HuH-7.5 (cell line): ENCODE measurements at regions not wholly inside any gene's neighbourhood (a gene's known extent, or its start where the extent isn't known, plus 50 kb on each side); places are given as distances from the start of the nearest gene placed in this dataset.

ENCODE experiments used
- DNase-seq: peaks from one replicate; pipeline ENCODE4 v3.0.0; 2011; ENCODE audit warnings: low spot score

GRCh38 chr2:185891403-185891802 is 152.8 kb downstream of the FSIP2 start:
- no peak for DNase-seq

DNA sequence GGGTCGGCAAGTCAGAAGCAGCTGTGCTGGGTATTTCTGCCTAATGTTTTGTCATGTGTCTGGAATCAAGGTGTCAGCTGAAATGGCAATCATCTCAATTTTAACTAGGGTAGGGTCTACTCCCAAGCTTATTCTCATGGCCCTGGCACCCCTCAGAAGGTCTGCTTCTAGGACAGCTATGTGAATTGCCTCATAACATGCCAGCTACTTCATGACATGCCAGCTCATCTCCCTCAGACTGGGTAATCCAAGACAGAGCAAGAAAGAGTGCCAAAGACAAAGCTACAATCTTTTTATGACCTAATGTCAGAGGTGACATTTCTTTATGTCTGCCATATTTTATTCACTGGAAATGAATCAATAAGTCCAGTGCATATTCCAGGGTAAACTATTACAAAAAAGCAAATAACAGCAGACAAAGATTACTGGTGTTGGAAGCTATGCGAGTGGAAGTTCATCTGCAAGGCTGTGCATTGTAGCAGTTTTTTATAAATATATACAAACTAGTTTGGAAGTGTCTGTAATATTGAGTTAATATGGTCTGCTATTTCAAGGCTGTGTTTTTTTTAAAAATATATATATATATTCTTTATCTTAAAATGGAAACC is 153.3 kb downstream of the FSIP2 start:
- DNase-seq, result no peak

GRCh38 chr2:185892484-185892883 is 153.9 kb downstream of the FSIP2 start:
- no peak for DNase-seq

- no peak for DNase-seq
These were observed 155.6 kb downstream of the FSIP2 start for GRCh38 chr2:185894223-185894622.

DNA sequence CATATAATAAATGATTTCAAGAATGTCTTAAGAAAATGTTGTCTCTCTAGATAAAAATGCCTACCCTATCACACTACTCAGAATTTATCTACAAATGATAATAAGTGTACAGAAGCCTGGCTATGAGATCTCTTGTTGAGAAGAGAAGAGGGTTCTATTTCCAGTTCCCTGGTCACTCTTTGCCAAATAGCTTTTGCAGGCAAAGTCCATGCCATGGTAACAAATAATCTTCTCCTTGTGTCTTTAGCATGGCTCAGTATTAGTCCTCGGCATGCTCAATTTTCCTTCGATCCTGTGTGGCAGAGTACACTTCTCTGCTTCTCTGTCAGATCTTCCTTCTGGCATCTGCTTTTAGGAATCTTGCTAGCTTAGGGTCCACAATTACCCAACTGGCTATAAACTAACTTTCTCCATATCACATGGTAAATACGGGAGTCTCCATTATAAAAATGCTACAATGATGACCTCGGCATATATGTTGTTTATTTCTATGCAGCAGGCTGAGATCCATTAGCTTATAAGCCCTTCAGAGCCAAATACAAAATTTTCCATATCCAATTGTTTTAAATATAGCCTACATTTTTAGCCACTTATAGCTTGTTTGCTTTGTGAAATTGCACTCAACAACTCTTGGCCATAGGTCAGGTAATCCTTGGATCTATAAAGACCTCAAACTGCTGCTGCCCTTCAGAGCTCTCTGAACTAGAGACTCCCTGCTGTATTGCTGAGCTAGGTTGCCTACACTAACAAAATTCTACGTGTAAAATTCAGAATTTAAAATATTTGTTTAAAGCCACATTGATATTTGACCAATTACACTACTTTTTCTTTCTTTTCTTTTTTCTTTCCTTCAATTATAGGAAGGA is 157.5 kb downstream of the FSIP2 start:
- DNase-seq, result no peak

DNA sequence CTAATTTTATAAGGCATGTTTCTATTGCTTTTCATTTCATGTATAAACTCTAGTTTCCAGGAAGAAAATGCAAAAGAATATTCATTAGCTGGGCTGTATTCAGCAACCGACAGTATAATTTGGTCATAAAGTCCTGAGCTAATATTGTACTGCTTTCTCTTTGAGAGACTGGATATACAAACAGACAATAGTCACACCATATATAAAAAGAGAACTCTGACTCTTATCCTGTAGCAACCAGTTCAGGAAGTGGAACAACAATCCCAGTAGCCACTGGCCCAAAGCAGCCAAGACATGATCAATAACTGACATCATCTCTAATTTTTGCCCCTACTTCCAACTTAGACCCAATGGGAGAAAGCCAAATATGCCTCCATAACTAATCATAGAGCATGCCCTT is 160.8 kb downstream of the FSIP2 start:
- DNase-seq, result no peak

- DNase-seq, result no peak
These were observed 180.6 kb downstream of the FSIP2 start for GRCh38 chr2:185919155-185919554.

GRCh38 chr2:185921048-185921756 is 182.6 kb downstream of the FSIP2 start:
- no peak for DNase-seq

- DNase-seq, result no peak
These were observed 195.6 kb downstream of the FSIP2 start for GRCh38 chr2:185934232-185934631.

DNA sequence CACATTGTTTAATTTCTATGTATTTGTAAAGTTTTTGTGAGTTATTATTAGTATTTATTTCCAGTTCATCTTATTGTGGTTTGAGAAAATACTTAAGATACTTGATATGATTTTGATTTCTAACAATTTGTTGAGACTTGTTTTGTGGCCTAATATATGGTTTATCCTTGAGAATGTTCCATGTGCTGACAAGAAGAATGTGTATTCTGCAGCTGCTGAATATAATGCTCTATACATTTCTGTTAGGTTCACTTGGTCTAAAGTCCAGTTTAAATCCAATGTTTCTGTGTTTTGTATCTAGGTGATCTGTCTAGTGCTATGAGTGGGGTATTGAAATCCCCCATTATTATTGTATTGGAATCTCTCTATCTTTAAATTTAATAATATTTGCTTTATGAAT is 201.3 kb downstream of the FSIP2 start:
- no peak for DNase-seq

GRCh38 chr2:185942855-185943254 is 204.3 kb downstream of the FSIP2 start:
- no peak for DNase-seq

GRCh38 chr2:185947722-185948121 is 209.1 kb downstream of the FSIP2 start:
- DNase-seq, result no peak

DNA sequence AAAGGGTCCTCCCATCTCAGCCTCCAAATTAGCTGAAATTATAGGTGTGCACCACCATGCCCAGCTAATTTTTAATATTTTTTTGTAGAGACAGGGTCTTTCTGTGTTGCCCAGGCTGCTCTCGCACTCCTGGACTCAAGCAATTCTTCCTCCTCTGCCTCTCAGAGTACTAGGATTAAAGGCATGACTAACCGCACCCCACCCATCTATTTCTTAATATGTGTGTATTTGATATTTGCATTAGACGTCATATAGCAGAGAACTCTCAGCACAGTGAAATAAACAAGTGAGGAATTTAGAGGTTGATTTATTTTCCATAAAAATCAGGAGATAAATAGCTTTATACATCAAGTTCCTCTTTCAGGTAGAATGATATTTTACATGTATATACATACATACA is 213.5 kb downstream of the FSIP2 start:
- no peak for DNase-seq

DNA sequence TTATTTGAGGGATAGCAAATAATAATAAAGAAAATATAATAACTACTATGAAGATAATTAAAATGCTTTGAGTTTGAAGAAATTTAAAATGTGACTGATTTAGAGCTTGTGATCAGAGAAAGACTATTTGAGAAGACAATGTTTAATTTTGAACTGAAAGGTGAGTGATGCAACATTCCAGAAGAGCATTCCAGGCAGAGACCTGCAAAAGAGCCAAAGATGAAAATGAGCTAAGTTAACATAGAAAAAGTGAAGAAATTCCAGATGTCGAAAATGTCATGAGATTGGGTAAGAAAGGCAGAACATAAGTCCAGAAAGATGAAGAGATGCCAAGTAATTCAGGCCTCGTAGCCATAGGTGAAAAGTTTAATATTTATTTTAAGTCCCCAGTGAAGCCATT is 215.8 kb downstream of the FSIP2 start:
- DNase-seq, result no peak

- no peak for DNase-seq
These were observed 216.4 kb downstream of the FSIP2 start for GRCh38 chr2:185955050-185955449.

- no peak for DNase-seq
These were observed 228.7 kb downstream of the FSIP2 start for GRCh38 chr2:185967335-185967734.

DNA sequence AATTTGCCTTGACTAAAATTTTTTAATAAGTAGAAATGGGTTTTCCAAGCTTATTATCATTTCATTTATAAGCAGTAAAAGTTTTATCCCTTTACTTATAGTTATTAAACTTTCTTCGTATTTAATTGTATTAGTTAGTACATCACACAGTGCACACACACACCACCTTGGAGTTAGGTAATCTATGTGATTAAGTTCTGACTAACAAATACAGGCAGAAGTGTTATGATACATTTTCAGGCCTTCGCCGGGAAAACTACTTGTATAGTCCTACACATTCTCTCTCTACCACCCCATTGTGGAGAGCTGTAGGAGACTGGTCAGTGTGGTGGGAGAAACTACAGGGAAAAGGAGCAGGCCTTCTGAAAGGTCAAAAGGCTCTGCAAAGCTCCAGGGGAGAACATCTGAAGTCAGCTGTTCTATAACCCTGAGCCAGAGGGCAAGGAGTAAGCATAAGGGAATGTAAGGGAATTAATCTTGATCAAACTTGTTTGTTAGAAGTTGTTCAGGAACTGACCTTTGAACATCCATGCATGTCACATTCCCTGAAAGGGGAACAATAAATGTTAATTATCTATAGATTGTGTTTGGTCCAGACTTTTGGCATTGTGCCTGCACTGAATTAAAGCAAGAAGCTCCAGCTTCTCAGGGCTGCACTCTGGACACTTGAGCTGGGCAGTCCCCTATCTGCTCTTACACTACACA is 231.7 kb downstream of the FSIP2 start:
- DNase-seq, result no peak

- DNase-seq, result no peak
These were observed 240.2 kb downstream of the FSIP2 start for GRCh38 chr2:185978634-185979407.

GRCh38 chr2:185979546-185980071 is 241.0 kb downstream of the FSIP2 start:
- no peak for DNase-seq

DNA sequence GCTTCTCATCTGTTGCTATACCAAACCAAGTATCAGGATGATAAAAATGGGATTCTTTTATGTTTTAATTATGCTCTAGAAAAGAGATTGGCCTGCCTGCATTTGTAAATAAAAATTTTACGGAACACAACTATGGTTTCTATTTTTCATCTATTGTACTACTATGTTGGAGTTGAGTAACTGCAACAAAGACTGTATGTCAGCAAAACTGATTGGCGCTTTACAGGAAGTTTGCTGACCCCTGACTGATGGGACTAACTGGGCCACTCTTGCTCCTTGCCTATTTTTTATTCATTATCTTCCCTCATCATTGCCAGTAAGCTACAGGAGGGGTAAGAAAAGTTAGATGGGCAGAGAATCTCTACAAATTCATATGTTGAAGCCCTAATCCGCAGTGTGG is 242.3 kb downstream of the FSIP2 start:
- DNase-seq, result no peak

- no peak for DNase-seq
These were observed 246.1 kb downstream of the FSIP2 start for GRCh38 chr2:185984670-185985069.
